SK-MEL-5 (cell line): ENCODE measurements at regions not wholly inside any gene's neighbourhood (a gene's known extent, or its start where the extent isn't known, plus 50 kb on each side); places are given as distances from the start of the nearest gene placed in this dataset.
A peak's percentile ranks its signal among the peaks of the same experiment; 100 is the strongest.

Source experiments
- DNase-seq: peaks from one replicate; pipeline ENCODE4 v3.0.0-alpha.2; 2016; ENCODE audit warnings: low read depth, low spot score
- in situ Hi-C: cut with HindIII; loops from 2 replicates; pipeline ENCODE4 v1.10.0; 2016; ENCODE audit warnings: low sequenced_read_pairs, high pct_unique_total_duplicates, low pct_unique_long_range_greater_than_20kb

GRCh38 chr6:133623621-133624020 lies 265.3 kb upstream of the TCF21 start:
- in situ Hi-C loops = no loop called here
- no peak for DNase-seq

- DNase-seq = no peak
- in situ Hi-C loops = no loop called here
Observed at GRCh38 chr6:133626096-133626666, 262.7 kb upstream of the TCF21 start.

- in situ Hi-C loops = no loop called here
- no peak for DNase-seq
Observed at GRCh38 chr6:133629970-133630369, 258.9 kb upstream of the TCF21 start.

GRCh38 chr6:133630651-133631050 lies 258.3 kb upstream of the TCF21 start:
- no peak for DNase-seq
- in situ Hi-C loops = no loop called here

GRCh38 chr6:133631421-133631820 lies 257.5 kb upstream of the TCF21 start:
- DNase-seq = peak; percentile 36
- in situ Hi-C loops = no loop called here

- in situ Hi-C loops = no loop called here
- no peak for DNase-seq
Observed at GRCh38 chr6:133632206-133632605, 256.7 kb upstream of the TCF21 start.

GRCh38 chr6:133632906-133633305 lies 256.0 kb upstream of the TCF21 start:
- in situ Hi-C loops = no loop called here
- peak; percentile 66 for DNase-seq

- no peak for DNase-seq
- in situ Hi-C loops = no loop called here
Observed at GRCh38 chr6:133634474-133634873, 254.4 kb upstream of the TCF21 start.

- in situ Hi-C loops = no loop called here
- no peak for DNase-seq
Observed at GRCh38 chr6:133635447-133635846, 253.5 kb upstream of the TCF21 start.

- in situ Hi-C loops = no loop called here
- no peak for DNase-seq
Observed at GRCh38 chr6:133637436-133637835, 251.5 kb upstream of the TCF21 start.

GRCh38 chr6:133637874-133638273 lies 251.0 kb upstream of the TCF21 start:
- in situ Hi-C loops = no loop called here
- no peak for DNase-seq

GRCh38 chr6:133641104-133641503 lies 247.8 kb upstream of the TCF21 start:
- DNase-seq = no peak

GRCh38 chr6:133644548-133644891 lies 244.4 kb upstream of the TCF21 start:
- DNase-seq = no peak
- in situ Hi-C loops = no loop called here

More at GRCh38 chr6:133641104-133641503, 247.8 kb upstream of the TCF21 start:
- in situ Hi-C loops = no loop called here

GRCh38 chr6:133644892-133645619 lies 243.9 kb upstream of the TCF21 start:
- in situ Hi-C loops = no loop called here
- DNase-seq = peak; percentile 44

- DNase-seq = peak; percentile 15
- in situ Hi-C loops = no loop called here
Observed at GRCh38 chr6:133645966-133646740, 242.8 kb upstream of the TCF21 start.

GRCh38 chr6:133648581-133648980 lies 240.3 kb upstream of the TCF21 start:
- DNase-seq = no peak
- in situ Hi-C loops = no loop called here

GRCh38 chr6:133671376-133671775 lies 217.5 kb upstream of the TCF21 start:
- in situ Hi-C loops = no loop called here
- DNase-seq = peak; percentile 41

GRCh38 chr6:133673056-133673455 lies 215.9 kb upstream of the TCF21 start:
- in situ Hi-C loops = no loop called here

GRCh38 chr6:133674661-133675060 lies 214.3 kb upstream of the TCF21 start:
- DNase-seq = no peak

More at GRCh38 chr6:133673056-133673455, 215.9 kb upstream of the TCF21 start:
- DNase-seq = no peak

More at GRCh38 chr6:133674661-133675060, 214.3 kb upstream of the TCF21 start:
- in situ Hi-C loops = no loop called here
